Fibroblast of lung (primary cell): ENCODE measurements at regions not wholly inside any gene's neighbourhood (a gene's known extent, or its start where the extent isn't known, plus 50 kb on each side); places are given as distances from the start of the nearest gene placed in this dataset.

Source experiments
- DNase-seq, 2 donors: peaks; one replicate each; pipeline versions ENCODE4 v3.0.0 to v3.0.0-alpha.2; 2010; ENCODE audit warnings: low read depth in 2 of 2
- H2AFZ ChIP-seq: 2 replicates; pipeline ENCODE4 v1.5.1; 2012; ENCODE audit warnings: low read length, control low read depth, inconsistent platforms
- H3K27ac ChIP-seq: 2 replicates; pipeline ENCODE4 v1.5.1; 2011; ENCODE audit warnings: low read length, control low read depth; ENCODE audit not compliant: insufficient read depth
- H3K27me3 ChIP-seq: 2 replicates; pipeline ENCODE4 v1.5.1; 2011; ENCODE audit warnings: mild to moderate bottlenecking, low read length; ENCODE audit not compliant: control insufficient read depth, insufficient read depth
- H3K36me3 ChIP-seq: 2 replicates; pipeline ENCODE4 v1.5.1; 2011; ENCODE audit warnings: low read length; ENCODE audit not compliant: control insufficient read depth, insufficient read depth
- H3K4me1 ChIP-seq: 2 replicates; pipeline ENCODE4 v1.5.1; 2011; ENCODE audit warnings: low read length; ENCODE audit not compliant: control insufficient read depth, insufficient read depth; ENCODE audit errors: extremely low read depth
- H3K4me2 ChIP-seq: 2 replicates; pipeline ENCODE4 v1.5.1; 2011; ENCODE audit warnings: low read length, control low read depth; ENCODE audit not compliant: insufficient read depth; ENCODE audit errors: extremely low read depth
- H3K4me3 ChIP-seq, 4 experiments: fragments of 200-600 bp in 1 of 4; sonication (generic) in 1 of 4; replicated peaks in 1 of 4; 2 replicates each; pipeline ENCODE4 v1.5.1; 2011 to 2016; ENCODE audit warnings: low read length in 4 of 4, low read depth in 3 of 4, mild to moderate bottlenecking in 3 of 4, control low read depth in 2 of 4, inconsistent platforms in 1 of 4, mixed read lengths in 1 of 4; ENCODE audit not compliant: insufficient read depth in 1 of 4; ENCODE audit errors: control extremely low read depth in 1 of 4
- H3K79me2 ChIP-seq: 2 replicates; pipeline ENCODE4 v1.5.1; 2012; ENCODE audit warnings: mild to moderate bottlenecking, low read length, inconsistent platforms; ENCODE audit not compliant: control insufficient read depth, insufficient read depth
- H3K9ac ChIP-seq: 2 replicates; pipeline ENCODE4 v1.5.1; 2011; ENCODE audit warnings: mild to moderate bottlenecking, low read length, control low read depth; ENCODE audit not compliant: insufficient read depth
- H3K9me3 ChIP-seq: 2 replicates; pipeline ENCODE4 v1.5.1; 2012; ENCODE audit warnings: low read depth, low read length; ENCODE audit not compliant: control insufficient read depth, insufficient read depth
- H4K20me1 ChIP-seq: 2 replicates; pipeline ENCODE4 v1.5.1; 2011; ENCODE audit warnings: low read length; ENCODE audit not compliant: control insufficient read depth, insufficient read depth; ENCODE audit errors: extremely low read depth
- CTCF ChIP-seq, 2 donors: IDR thresholded peaks in 1 of 2; conservative IDR thresholded peaks in 1 of 2; 1 replicate in 1 of 2; 2 replicates in 1 of 2; pipeline ENCODE4 v1.5.1; 2011 to 2012; ENCODE audit warnings: low read length in 2 of 2, control low read depth in 1 of 2, inconsistent platforms in 1 of 2, low read depth in 1 of 2, mild to moderate bottlenecking in 1 of 2
- EZH2 ChIP-seq: IDR thresholded peaks from 2 replicates; pipeline ENCODE4 v1.5.1; 2012; ENCODE audit warnings: low read length, control low read depth, mild to moderate bottlenecking; ENCODE audit errors: missing control alignments

- Histone ChIP-seq H2AFZ (no peak overlapping the region), H3K4me3 (no peak overlapping the region), H3K79me2 (no peaks in the 10 kb centered on the region), H3K27me3 (peaks cover 7% of the 10 kb centered on the region), H3K27ac (no peak overlapping the region), H4K20me1 (no peaks in the 10 kb centered on the region), H3K4me2 (no peak overlapping the region), H3K36me3 (no peaks in the 10 kb centered on the region), H3K4me1 (no peaks in the 10 kb centered on the region), H3K9ac (no peak overlapping the region), H3K9me3 (no peaks in the 10 kb centered on the region)
- TF ChIP-seq CTCF (conservative IDR thresholded peaks at IDR 0.05 in 1 of 2, IDR thresholded peaks at IDR 0.05 in 1 of 2; ENCODE audit: low read depth in 1 of 2, low read length in 2 of 2) (no peak), EZH2 (no peak)
- DNase-seq = no peak
Observed at GRCh38 chr22:27447289-27447688, 354.3 kb downstream of the MN1 start.

GRCh38 chr22:27450448-27450847, 351.1 kb downstream of the MN1 start:
- no peaks in the 10 kb centered on the region for H4K20me1 ChIP-seq
- H3K4me2 ChIP-seq = no peak overlapping the region
- DNase-seq = no peak
- H3K36me3 ChIP-seq = no peaks in the 10 kb centered on the region
- no peak overlapping the region for H3K9ac ChIP-seq
- H3K79me2 ChIP-seq = no peaks in the 10 kb centered on the region
- no peak overlapping the region for H2AFZ ChIP-seq
- H3K9me3 ChIP-seq = no peaks in the 10 kb centered on the region
- no peak for TF ChIP-seq CTCF (conservative IDR thresholded peaks at IDR 0.05 in 1 of 2, IDR thresholded peaks at IDR 0.05 in 1 of 2; ENCODE audit: low read depth in 1 of 2, low read length in 2 of 2)
- TF ChIP-seq EZH2 = no peak
- no peaks in the 10 kb centered on the region for H3K4me1 ChIP-seq
- H3K27ac ChIP-seq = no peak overlapping the region
- peaks cover 10% of the 10 kb centered on the region for H3K27me3 ChIP-seq
- no peak overlapping the region for H3K4me3 ChIP-seq

- no peak overlapping the region for H3K27ac ChIP-seq
- H3K27me3 ChIP-seq = peaks cover 10% of the 10 kb centered on the region
- H4K20me1 ChIP-seq = no peaks in the 10 kb centered on the region
- H3K36me3 ChIP-seq = no peaks in the 10 kb centered on the region
- no peaks in the 10 kb centered on the region for H3K79me2 ChIP-seq
- H3K9me3 ChIP-seq = no peaks in the 10 kb centered on the region
- no peak for TF ChIP-seq EZH2
- no peak for TF ChIP-seq CTCF (conservative IDR thresholded peaks at IDR 0.05 in 1 of 2, IDR thresholded peaks at IDR 0.05 in 1 of 2; ENCODE audit: low read depth in 1 of 2, low read length in 2 of 2)
- H3K4me3 ChIP-seq = no peak overlapping the region
- H3K4me2 ChIP-seq = no peak overlapping the region
- peaks cover 6% of the 10 kb centered on the region for H3K4me1 ChIP-seq
- H2AFZ ChIP-seq = no peak overlapping the region
- no peak overlapping the region for H3K9ac ChIP-seq
- DNase-seq = no peak
Observed at GRCh38 chr22:27452245-27452644, 349.3 kb downstream of the MN1 start.
